ENCODE measurements at regions not wholly inside any gene's neighbourhood (a gene's known extent, or its start where the extent isn't known, plus 50 kb on each side); places are given as distances from the start of the nearest gene placed in this dataset.

- TF ChIP-seq JUN (IDR thresholded peaks at IDR 0.05): no peak
- TF ChIP-seq TP53 (CRISPR knock-in tag; IDR thresholded peaks at IDR 0.05): no peak
- TF ChIP-seq CEBPB (IDR thresholded peaks at IDR 0.05): no peak
- TF ChIP-seq, protein P1, sequence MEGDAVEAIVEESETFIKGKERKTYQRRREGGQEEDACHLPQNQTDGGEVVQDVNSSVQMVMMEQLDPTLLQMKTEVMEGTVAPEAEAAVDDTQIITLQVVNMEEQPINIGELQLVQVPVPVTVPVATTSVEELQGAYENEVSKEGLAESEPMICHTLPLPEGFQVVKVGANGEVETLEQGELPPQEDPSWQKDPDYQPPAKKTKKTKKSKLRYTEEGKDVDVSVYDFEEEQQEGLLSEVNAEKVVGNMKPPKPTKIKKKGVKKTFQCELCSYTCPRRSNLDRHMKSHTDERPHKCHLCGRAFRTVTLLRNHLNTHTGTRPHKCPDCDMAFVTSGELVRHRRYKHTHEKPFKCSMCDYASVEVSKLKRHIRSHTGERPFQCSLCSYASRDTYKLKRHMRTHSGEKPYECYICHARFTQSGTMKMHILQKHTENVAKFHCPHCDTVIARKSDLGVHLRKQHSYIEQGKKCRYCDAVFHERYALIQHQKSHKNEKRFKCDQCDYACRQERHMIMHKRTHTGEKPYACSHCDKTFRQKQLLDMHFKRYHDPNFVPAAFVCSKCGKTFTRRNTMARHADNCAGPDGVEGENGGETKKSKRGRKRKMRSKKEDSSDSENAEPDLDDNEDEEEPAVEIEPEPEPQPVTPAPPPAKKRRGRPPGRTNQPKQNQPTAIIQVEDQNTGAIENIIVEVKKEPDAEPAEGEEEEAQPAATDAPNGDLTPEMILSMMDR (IDR thresholded peaks at IDR 0.05): no peak
Measured at GRCh38 chr3:147630921-147631415, 221.8 kb downstream of the ZIC1 start.
